ENCODE measurements at regions not wholly inside any gene's neighbourhood (a gene's known extent, or its start where the extent isn't known, plus 50 kb on each side); places are given as distances from the start of the nearest gene placed in this dataset.

DNA sequence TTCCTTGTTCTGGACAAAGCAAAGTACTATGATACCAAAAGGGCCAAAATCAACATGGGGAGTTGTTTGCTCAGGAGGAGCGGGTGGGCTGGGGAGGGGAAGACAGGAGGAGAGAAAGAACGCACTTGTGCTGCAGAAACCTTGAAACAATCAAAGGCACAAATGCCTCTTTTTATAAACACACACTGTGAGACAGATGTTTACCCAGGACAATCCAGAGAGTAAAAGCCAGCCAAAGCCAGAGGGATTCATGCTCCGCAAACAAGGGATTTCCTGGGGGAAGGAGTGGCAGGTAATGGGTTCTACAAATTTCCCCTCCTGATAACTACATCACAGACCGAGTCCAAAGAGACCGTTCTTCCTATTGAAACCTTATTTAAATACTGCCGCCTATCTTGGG is 323.5 kb upstream of the SKOR2 start:
- CTCF ChIA-PET = no interaction called here
- TF ChIP-seq, protein P1, sequence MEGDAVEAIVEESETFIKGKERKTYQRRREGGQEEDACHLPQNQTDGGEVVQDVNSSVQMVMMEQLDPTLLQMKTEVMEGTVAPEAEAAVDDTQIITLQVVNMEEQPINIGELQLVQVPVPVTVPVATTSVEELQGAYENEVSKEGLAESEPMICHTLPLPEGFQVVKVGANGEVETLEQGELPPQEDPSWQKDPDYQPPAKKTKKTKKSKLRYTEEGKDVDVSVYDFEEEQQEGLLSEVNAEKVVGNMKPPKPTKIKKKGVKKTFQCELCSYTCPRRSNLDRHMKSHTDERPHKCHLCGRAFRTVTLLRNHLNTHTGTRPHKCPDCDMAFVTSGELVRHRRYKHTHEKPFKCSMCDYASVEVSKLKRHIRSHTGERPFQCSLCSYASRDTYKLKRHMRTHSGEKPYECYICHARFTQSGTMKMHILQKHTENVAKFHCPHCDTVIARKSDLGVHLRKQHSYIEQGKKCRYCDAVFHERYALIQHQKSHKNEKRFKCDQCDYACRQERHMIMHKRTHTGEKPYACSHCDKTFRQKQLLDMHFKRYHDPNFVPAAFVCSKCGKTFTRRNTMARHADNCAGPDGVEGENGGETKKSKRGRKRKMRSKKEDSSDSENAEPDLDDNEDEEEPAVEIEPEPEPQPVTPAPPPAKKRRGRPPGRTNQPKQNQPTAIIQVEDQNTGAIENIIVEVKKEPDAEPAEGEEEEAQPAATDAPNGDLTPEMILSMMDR (conservative IDR thresholded peaks at IDR 0.05; ENCODE audit: low read depth) = no peak
- POLR2A ChIA-PET (ENCODE audit: low non-redundant PET) = no interaction called here
- H3K27ac ChIP-seq = no peak overlapping the region
- DNase-seq (ENCODE audit: low spot score) = no peak

DNA sequence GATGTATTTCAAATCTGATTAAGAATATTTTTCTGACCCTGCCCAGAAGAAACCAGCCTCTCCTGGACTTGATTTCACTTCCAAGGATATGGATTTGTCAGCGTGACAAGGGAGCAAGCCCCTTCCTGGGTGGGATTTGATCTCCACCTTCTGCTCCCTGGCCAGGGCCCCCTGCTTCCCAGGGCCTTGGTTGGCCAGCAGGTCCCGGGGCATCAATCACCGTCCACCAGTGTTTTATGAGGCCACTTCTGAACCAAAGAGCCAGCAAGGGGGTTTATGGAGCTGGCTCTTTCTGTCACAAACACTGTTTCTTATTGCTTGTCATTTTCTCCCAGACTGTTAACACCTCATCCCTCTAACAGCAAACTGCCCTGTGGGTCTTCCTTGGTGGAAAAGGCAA is 320.5 kb upstream of the SKOR2 start:
- TF ChIP-seq, protein P1 (conservative IDR thresholded peaks at IDR 0.05; ENCODE audit: low read depth) = no peak
- no peak overlapping the region for H3K27ac ChIP-seq
- ChIA-PET CTCF (no interaction called here), POLR2A (ENCODE audit: low non-redundant PET) (no interaction called here)
- DNase-seq (ENCODE audit: low spot score) = no peak

DNA sequence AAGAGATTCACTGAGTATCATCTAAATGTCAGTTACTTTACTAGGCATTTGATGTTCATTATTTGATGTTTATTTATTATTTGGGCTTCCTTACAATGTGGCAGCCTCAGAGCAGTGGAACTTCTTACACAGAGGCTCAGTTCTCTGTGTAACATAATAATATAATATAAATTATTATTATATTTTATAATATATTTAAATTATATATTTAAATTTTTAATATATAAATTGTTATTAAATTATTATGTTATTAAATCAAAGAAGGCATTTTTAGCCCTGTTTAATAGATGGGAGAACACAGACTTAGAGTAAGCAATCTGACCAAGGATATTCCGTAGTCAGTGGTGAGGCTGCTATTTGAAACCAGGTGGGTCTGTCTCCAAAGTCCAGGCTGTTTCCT is 315.3 kb upstream of the SKOR2 start:
- TF ChIP-seq, protein P1 (conservative IDR thresholded peaks at IDR 0.05; ENCODE audit: low read depth) = no peak
- CTCF ChIA-PET = no interaction called here

GRCh38 chr18:47560723-47561715 is 309.6 kb upstream of the SKOR2 start:
- POLR2A ChIA-PET (ENCODE audit: low non-redundant PET) = no interaction called here
- CTCF ChIA-PET = no interaction called here
- no peak for DNase-seq (ENCODE audit: low spot score)
- no peak overlapping the region for H3K27ac ChIP-seq
- TF ChIP-seq, protein P1 (conservative IDR thresholded peaks at IDR 0.05; ENCODE audit: low read depth) = no peak

More for the DNA sequence above, 315.3 kb upstream of the SKOR2 start:
- POLR2A ChIA-PET (ENCODE audit: low non-redundant PET) = no interaction called here
- DNase-seq (ENCODE audit: low spot score) = no peak
- H3K27ac ChIP-seq = no peak overlapping the region

GRCh38 chr18:47558110-47558750 is 306.8 kb upstream of the SKOR2 start:
- ChIA-PET POLR2A (ENCODE audit: low non-redundant PET) (no interaction called here), CTCF (no interaction called here)
- DNase-seq (ENCODE audit: low spot score) = no peak
- TF ChIP-seq, protein P1 (conservative IDR thresholded peaks at IDR 0.05; ENCODE audit: low read depth) = no peak
- no peak overlapping the region for H3K27ac ChIP-seq

DNA sequence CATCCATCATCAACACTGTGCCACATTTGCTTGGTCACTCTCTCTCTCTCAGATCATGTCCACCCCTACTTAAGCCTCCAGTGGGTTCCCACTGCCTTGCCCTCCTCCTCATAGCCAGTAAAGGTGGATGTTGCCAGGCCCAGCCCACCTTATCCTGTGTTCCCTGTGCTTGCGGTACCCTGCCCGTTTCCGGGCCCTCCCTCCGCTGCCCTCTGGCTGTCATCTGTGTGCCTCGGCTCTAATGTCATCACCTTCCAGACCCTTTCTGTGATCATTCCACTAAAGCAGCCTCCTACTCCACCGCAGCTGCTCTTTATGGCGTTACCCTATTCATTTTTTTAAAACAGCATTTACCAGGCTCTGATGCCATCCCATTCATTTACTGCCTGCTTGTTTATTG is 305.7 kb upstream of the SKOR2 start:
- ChIA-PET POLR2A (ENCODE audit: low non-redundant PET) (no interaction called here), CTCF (no interaction called here)
- no peak for DNase-seq (ENCODE audit: low spot score)
- no peak overlapping the region for H3K27ac ChIP-seq
- TF ChIP-seq, protein P1 (conservative IDR thresholded peaks at IDR 0.05; ENCODE audit: low read depth) = no peak

Measured in RWPE1 (cell line).